ENCODE measurements at regions not wholly inside any gene's neighbourhood (a gene's known extent, or its start where the extent isn't known, plus 50 kb on each side); places are given as distances from the start of the nearest gene placed in this dataset.

DNA sequence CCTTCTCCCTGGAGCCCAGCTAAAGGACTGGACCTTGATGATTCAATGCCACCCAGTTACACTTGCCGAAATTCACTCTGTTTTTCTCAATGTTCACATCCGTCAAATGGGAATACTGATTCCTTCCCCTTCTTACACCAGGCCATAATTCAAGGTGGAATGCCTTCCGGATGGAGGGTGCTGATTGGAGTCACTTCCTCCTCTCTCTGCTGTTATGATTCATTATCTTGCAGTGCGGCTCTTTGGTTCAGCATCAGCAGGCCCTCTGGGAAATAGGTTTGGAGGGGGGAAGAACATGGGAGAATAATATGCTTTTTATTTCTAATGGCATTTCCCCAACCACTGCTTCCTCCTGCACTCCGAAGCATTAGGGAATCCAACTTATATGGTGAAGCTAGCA, 390.6 kb upstream of the TBX3 start:
- TF ChIP-seq EZH2 (IDR thresholded peaks at IDR 0.05; ENCODE audit: borderline replicate concordance, low read depth, low read length): no peak
- no peak for TF ChIP-seq SAFB2 (IDR thresholded peaks at IDR 0.05; ENCODE audit: borderline replicate concordance, low read depth, low read length, severe bottlenecking)
- no peak for TF ChIP-seq MAZ (CRISPR knock-in tag; conservative IDR thresholded peaks at IDR 0.05 in 1 of 2, IDR thresholded peaks at IDR 0.05 in 1 of 2)
- no peak for TF ChIP-seq BHLHE40 (IDR thresholded peaks at IDR 0.05; ENCODE audit: low read length)

All from K562 (cell line).